GM10248 (cell line): ENCODE measurements at regions not wholly inside any gene's neighbourhood (a gene's known extent, or its start where the extent isn't known, plus 50 kb on each side); places are given as distances from the start of the nearest gene placed in this dataset.

Source experiments
- CTCF ChIA-PET: fragments of 300-600 bp; sonication (Branson Sonifier 250); formaldehyde crosslinking; extraction: SDS; loops from one replicate; lab custom pipeline; 2021; ENCODE audit warnings: antibody characterized with exemption; lab: Yijun Ruan, JAX
- POLR2A ChIA-PET: fragments of 350-650 bp; sonication (Branson Sonifier 250); formaldehyde crosslinking; extraction: SDS; loops from one replicate; lab custom pipeline; 2020; ENCODE audit warnings: antibody characterized with exemption; lab: Yijun Ruan, JAX
- DNase-seq: peaks from one replicate; pipeline ENCODE4 v3.0.0; 2012; ENCODE audit errors: extremely low spot score
- TF ChIP-seq, protein P1 (sequence below): IDR thresholded peaks from 2 replicates; pipeline ENCODE4 v1.5.1; 2012; ENCODE audit warnings: mild to moderate bottlenecking, low read depth; ENCODE audit errors: extremely low read depth, missing control alignments, control extremely low read depth

- ChIA-PET POLR2A (no interaction called here), CTCF (no interaction called here)
- TF ChIP-seq, protein P1, sequence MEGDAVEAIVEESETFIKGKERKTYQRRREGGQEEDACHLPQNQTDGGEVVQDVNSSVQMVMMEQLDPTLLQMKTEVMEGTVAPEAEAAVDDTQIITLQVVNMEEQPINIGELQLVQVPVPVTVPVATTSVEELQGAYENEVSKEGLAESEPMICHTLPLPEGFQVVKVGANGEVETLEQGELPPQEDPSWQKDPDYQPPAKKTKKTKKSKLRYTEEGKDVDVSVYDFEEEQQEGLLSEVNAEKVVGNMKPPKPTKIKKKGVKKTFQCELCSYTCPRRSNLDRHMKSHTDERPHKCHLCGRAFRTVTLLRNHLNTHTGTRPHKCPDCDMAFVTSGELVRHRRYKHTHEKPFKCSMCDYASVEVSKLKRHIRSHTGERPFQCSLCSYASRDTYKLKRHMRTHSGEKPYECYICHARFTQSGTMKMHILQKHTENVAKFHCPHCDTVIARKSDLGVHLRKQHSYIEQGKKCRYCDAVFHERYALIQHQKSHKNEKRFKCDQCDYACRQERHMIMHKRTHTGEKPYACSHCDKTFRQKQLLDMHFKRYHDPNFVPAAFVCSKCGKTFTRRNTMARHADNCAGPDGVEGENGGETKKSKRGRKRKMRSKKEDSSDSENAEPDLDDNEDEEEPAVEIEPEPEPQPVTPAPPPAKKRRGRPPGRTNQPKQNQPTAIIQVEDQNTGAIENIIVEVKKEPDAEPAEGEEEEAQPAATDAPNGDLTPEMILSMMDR = no peak
- no peak for DNase-seq
Measured at GRCh38 chr5:5822729-5823257, 400.3 kb downstream of the ICE1 start.

DNA sequence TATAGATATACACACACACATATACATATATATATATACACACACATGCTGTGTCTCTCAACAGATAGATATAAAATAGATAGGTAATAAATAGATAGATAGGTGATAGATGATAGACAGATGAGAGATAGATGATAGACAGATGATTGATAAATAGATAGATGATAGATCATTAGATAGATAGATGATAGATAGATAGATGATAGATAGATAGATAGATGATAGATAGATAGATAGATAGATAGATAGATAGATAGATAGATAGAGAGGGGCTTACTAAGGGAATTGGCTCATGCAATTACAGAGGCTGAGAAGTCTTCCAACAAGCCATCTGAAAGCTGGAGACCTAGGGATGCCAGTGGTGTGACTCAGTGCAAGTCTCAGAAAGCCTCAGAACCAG, 394.5 kb downstream of the ICE1 start:
- CTCF ChIA-PET = no interaction called here
- TF ChIP-seq, protein P1 = no peak
- POLR2A ChIA-PET = no interaction called here
- no peak for DNase-seq

DNA sequence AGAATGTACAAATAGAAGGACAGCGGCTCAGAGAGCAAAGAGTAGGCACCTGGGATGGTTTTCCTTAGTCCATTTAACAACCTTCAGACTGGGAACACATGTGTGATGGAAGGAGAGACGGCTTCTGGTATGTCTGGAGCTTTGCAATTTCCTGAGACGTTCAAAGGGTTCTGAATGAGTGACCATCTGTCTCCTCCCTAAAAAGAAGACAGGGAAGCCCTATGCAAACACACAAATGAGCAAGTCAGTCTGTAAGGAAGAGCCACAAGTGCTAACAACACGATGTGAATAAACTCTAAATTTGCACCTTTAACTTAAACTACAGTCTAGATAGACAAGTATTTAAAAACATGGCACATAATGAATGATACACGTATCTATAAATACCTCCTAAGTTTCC, 391.0 kb downstream of the ICE1 start:
- ChIA-PET POLR2A (no interaction called here), CTCF (interaction anchor here (1.3 kb wide), 1 partner anchor 10 kb away, joined by 3 read pairs; no protein-coding TSS in a partner anchor)
- DNase-seq = no peak
- TF ChIP-seq, protein P1 = no peak

DNA sequence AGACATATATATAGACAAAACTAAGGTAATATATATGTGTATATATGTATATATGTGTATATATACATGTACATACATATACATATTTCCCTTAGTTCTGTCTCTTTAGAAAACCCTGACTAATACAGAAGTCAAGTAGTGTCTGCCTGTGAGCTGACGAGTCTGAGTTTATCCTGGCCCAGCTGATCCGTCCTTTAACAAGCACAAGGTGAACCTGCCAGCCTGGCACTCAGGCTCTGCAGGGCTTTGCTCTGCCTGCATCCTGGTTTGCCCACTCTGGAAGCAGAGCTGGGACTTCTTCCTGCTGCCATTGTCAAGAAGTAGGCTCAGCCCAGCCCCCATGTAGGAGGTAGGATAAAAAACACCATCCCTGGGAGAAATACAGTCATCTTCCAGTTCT, 388.0 kb downstream of the ICE1 start:
- TF ChIP-seq, protein P1 = no peak
- CTCF ChIA-PET = no interaction called here
- no peak for DNase-seq
- POLR2A ChIA-PET = no interaction called here

- CTCF ChIA-PET = interaction anchor here (1.0 to 1.6 kb wide), 2 partner anchors 9 to 43 kb away, joined by 3 to 4 read pairs; no protein-coding TSS in a partner anchor
- TF ChIP-seq, protein P1 = no peak
- no peak for DNase-seq
- POLR2A ChIA-PET = no interaction called here
Measured at GRCh38 chr5:5805916-5806315, 383.4 kb downstream of the ICE1 start.

DNA sequence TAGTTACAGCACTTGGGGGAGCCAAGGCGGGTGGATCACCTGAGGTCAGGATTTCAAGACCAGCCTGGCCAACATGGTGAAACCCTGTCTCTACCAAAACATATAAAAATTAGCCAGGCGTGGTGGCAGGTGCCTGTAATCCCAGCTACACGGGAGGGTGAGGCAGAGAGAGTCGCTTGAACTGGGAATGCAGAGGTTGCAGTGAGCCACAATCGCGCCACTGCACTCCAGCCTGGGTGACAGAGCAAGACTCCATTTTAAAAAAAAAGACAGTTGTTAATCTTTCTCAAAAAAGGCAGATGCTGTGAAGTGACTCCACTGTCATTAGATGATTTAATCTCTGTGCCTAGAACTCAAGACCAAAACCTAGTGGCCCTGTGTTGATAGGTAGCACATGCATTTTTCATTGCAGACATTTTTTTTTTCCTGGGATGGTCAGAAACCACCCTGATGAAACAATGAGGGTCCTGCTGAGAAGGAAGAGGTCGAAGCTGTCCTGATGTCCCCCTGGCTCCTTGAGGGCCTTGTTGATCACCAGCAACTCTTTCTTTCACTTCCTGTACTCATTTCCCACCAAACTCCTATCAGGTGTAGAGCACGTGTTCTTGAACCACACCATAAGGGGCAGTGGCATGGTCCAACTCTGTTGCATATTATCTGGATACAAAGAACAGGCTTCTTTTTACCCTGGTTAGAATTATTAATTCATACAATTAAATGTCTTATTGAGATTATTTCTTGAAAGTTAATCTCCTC, 382.2 kb downstream of the ICE1 start:
- CTCF ChIA-PET = interaction anchor here (0.7 to 1.0 kb wide), 2 partner anchors 10 to 44 kb away, joined by 3 read pairs; no protein-coding TSS in a partner anchor
- POLR2A ChIA-PET = no interaction called here
- DNase-seq = no peak
- TF ChIP-seq, protein P1 = no peak
